KOPT-K1 (cell line): ENCODE measurements at regions not wholly inside any gene's neighbourhood (a gene's known extent, or its start where the extent isn't known, plus 50 kb on each side); places are given as distances from the start of the nearest gene placed in this dataset.

Experiments
- H3K27ac ChIP-seq: fragments of 200-600 bp; sonication (generic); 2 replicates; pipeline ENCODE4 v1.5.1; 2016; ENCODE audit warnings: antibody characterized with exemption, mild to moderate bottlenecking, low read depth, low read length; ENCODE audit not compliant: poor library complexity, severe bottlenecking
- H3K36me3 ChIP-seq: fragments of 200-600 bp; sonication (generic); 2 replicates; pipeline ENCODE4 v1.5.1; 2017; ENCODE audit warnings: antibody characterized with exemption, mild to moderate bottlenecking, low read length, moderate library complexity; ENCODE audit not compliant: insufficient read depth
- H3K9me3 ChIP-seq: fragments of 200-600 bp; sonication (generic); 2 replicates; pipeline ENCODE4 v1.5.1; 2017; ENCODE audit warnings: antibody characterized with exemption, low read length, mild to moderate bottlenecking; ENCODE audit not compliant: insufficient read depth, poor library complexity, severe bottlenecking

DNA sequence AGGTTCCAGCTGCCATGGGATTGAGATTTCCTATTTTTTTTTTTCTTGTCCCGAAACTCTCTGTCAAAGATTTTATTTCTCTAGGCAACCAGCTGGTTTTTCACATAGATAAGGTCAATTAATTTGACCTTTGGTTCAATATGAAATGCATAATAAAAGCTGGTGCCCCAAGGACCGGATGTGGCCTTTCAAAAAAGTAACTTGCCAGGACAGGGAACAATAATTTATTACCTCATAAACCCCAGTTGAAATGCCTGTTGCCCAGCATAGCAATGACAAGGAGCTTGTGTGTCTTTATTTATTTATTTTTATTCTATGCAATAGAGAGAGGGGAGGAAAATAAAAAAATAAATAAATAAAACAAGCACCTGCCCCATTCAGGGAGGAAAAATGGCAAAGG lies 472.7 kb downstream of the KCNJ2 start:
- H3K9me3 ChIP-seq: no peaks in the 10 kb centered on the region
- no peak overlapping the region for H3K27ac ChIP-seq
- H3K36me3 ChIP-seq: no peaks in the 10 kb centered on the region

DNA sequence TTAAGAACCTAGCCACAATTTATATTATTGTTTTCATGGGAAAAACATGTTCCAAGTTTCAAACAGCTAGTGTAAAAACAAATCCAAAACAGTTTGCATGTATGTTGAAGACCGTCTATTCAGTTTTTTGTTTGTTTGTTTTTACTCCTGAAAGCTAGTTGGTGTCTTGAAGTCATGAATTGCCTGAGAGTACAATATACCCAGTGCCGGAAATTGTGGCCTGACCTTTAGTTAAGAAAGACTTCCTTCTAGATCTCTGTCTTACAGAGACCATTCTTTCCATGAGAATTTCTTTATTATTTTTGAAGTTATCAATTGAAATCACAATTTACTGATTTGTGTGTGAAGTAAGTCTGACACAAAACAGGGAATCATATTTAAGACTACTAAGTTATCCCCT lies 474.8 kb downstream of the KCNJ2 start:
- Histone ChIP-seq H3K9me3 (no peaks in the 10 kb centered on the region), H3K27ac (no peak overlapping the region), H3K36me3 (no peaks in the 10 kb centered on the region)

DNA sequence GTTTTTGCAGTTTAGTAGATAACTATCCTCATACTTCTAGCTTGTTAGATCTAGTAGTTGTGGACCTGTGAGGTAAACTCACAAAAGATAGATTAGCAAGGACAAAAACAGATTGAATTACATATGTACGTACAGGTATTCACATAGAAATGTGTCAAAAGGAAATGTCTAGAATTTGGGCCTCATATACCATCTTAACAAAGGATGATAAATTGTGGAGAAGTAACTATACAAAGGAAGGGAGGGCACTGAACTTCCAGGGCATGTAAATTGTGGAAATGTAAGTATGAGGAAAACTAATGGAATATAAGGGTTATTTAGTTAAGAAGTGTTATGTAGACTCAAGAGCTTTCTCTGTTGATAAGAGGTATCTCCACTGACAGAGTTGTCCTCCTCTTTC lies 477.3 kb downstream of the KCNJ2 start:
- no peaks in the 10 kb centered on the region for H3K36me3 ChIP-seq
- no peaks in the 10 kb centered on the region for H3K9me3 ChIP-seq
- no peak overlapping the region for H3K27ac ChIP-seq

DNA sequence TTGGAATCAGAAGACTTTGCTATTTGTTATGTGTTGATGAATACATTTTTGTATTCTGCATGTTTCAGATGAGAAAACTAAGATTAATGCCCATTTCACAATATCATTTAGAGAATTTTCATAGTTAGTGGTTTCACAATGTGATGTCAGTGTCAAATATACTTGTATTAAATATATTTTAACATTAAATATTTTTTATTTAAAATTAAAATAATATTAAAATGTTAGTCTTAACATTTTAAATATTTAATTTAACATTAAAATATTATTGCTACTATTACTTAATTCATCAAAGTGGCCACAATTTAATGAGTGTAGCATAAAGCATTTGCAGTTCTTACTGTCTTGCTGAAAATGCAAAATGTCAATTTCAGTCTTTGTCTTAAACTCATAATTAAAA lies 478.8 kb downstream of the KCNJ2 start:
- Histone ChIP-seq H3K9me3 (no peaks in the 10 kb centered on the region), H3K36me3 (no peaks in the 10 kb centered on the region), H3K27ac (no peak overlapping the region)

- Histone ChIP-seq H3K9me3 (no peaks in the 10 kb centered on the region), H3K36me3 (no peaks in the 10 kb centered on the region), H3K27ac (no peak overlapping the region)
Measured at GRCh38 chr17:70653850-70654249, 484.5 kb downstream of the KCNJ2 start.

DNA sequence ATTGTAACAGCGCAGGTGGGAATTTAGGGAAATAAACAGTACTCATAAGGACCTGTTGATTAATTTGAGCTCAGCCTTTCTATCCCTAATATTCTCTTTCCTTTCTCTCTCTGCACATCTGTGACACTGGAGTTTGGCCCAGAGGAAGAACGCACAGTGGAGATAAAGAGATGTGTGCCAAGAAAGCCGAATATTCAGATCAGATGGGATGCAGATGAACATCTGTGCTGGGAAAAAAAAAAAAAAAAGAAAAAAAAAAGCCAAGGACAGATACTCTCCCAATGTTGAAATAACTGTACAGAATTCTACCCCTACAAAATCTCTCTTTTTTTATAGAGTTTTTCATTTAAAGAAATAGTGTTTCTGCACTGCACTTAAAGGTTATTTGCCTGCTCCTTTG lies 485.4 kb downstream of the KCNJ2 start:
- Histone ChIP-seq H3K27ac (no peak overlapping the region), H3K36me3 (no peaks in the 10 kb centered on the region), H3K9me3 (no peaks in the 10 kb centered on the region)

DNA sequence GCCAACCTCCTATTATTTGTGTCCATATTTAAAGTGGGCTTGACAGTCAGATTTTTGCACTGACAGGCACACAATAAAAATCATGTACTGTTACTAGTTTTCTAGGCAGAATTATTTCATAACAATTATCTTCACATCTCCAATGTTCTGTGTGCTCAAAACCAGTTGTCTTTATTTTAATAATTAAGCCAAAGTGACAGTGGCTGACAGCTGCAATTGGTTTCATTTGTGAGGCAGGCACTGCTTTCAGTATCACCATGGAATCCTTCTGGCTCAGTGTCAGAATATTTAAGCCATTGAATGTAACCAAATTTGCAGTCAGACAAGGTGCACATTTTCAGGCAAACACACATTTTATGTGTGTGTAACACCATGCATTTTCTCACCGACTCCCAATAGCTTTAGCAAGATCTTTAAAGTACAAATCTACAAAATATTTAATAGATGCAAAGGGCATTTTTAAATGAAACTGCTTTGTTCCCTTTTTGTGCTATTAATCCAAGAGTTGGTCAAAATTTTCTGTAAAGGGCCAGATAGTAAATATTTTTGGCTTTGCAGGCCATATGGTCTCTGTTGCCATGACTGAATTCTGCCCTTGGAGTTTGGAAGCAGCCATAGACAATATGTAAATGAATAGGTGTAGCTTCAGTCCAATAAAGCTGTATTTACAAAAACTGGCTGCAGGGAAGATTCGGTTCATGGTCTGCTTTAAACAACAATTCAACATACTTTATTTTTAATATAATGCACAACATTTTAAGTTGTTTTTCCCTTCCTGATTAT lies 486.0 kb downstream of the KCNJ2 start:
- Histone ChIP-seq H3K36me3 (no peaks in the 10 kb centered on the region), H3K9me3 (no peaks in the 10 kb centered on the region), H3K27ac (no peak overlapping the region)

GRCh38 chr17:70658317-70658716 lies 489.0 kb downstream of the KCNJ2 start:
- H3K36me3 ChIP-seq: no peaks in the 10 kb centered on the region
- no peaks in the 10 kb centered on the region for H3K9me3 ChIP-seq
- no peak overlapping the region for H3K27ac ChIP-seq

DNA sequence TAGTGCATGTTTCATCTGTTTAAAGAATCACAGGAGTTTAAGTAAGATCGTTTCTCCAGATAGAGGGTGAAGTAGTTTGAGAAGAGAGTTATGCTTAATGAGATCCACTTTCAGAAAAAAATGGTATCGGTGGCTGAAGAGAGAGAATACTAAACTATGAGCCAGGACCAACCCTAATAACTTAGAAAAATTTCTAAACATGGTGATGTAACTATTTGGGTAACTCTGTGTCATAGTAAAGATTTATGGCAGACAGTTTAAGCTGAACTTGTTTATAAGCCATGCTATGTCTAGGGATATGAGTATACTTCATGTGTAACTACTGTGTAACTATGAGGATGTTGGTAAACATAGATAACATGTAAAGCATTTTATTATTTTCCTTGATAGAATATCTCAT lies 489.5 kb downstream of the KCNJ2 start:
- H3K27ac ChIP-seq: no peak overlapping the region
- H3K36me3 ChIP-seq: no peaks in the 10 kb centered on the region
- H3K9me3 ChIP-seq: no peaks in the 10 kb centered on the region

DNA sequence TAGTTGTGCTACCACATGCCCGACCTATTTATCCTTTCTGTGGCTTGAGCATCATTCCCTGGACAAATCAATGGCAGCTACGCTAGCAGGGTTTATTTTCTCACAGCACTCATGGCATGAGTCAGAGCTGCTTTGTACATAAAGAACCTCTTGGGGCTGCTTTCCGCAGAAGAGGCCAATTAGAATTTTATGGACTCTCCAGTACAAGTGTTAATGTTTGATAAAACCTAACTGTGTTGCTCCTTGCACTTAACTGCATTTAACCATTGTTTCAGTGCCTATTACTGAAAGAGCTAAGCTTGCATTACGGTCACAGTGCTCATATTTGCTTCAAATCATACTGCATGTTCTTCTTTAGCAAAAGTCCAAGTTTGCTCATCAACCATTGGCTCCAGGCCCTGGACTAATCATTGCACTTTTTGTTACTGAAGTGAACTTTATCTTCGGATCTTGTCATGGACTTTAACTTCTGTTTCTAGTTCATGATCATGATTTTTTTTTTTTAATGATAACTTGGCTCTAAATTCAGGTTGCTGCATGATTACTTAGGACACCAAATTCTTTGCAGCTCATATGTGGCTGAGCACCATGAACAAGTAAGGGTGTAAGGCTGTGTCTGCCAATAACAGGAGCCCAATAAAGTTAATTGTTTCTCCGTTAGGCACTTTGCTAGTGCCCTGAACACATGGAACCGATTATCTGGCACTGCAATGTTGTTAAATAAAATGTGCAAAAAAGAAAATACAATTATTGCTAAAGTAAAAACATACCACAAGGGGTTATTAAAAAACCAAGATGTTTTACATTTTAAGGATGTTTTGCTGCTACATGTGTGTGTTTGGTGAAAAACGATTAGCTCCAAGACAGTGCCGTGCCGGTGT lies 492.2 kb downstream of the KCNJ2 start:
- H3K9me3 ChIP-seq: no peaks in the 10 kb centered on the region
- no peak overlapping the region for H3K27ac ChIP-seq
- no peaks in the 10 kb centered on the region for H3K36me3 ChIP-seq

DNA sequence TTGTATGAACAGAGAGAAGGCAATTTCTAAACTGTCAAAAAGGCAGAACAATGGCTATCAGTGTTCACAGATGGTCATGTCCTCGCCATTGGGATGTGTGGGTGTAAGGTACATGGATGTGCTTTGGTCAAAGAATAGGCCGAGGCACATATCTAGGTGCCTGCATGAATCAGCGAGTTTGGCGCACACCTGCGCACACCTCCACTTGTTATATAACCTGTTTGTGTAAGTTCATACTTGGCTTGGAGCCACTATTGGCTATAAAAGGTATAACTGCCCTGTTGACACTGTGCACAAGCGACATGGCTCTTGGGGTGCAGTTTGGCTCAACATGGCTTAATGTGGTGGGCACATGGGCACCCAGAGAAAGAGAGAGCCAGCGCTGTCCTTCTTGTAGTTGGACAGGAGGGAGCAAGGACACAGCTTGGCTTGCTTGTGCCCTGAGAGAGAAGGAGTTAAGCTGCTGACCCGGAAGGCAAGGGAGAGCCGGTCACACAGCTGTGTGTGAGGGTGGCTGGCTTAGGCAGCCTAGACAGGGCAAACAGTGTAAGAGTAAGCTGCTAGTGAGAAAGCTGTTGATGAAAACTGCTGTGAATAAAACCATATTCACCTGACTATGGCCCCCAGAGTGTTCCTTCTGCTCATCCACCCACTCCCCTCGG lies 499.1 kb downstream of the KCNJ2 start:
- Histone ChIP-seq H3K27ac (no peak overlapping the region), H3K36me3 (no peaks in the 10 kb centered on the region), H3K9me3 (no peaks in the 10 kb centered on the region)

DNA sequence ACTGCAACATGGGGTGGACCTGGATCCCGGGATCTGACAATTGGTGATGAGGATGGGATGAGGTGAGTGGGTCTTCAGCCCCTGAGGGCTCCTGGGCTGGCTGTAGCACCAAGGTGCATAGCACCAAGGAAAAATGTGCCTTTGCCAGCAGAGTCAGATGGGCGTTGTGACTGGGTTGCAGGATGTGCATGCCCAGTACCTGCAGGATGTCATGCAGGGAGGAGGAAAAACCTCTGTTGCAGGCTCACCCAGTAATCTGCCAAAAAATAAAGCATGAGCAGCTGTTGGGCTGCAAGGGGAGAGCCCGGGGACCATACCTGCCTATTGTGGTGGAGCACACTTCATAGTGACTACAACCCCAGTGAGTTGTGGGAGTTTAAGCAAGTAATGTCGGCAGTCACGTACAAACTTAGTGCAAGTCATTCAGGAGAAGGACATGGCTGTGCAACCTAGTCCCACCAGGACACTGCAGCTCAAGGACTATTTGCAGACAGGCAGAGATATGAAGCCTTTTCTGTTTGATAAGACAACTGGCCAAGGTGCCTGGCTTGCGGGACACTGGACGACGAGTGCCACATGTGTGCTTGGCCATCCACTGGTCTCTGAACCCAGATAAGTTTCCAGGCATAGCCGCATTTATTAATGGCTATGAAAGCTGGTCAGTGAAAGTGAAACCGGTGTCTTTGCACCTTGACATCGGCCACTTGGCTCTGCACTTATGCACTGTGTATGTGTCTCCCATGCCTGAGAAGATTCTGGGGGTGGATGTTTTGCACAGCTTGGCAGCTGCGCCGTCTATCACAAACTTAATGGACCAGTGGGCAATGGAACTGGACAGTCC lies 499.8 kb downstream of the KCNJ2 start:
- H3K27ac ChIP-seq: no peak overlapping the region
- H3K9me3 ChIP-seq: no peaks in the 10 kb centered on the region
- H3K36me3 ChIP-seq: no peaks in the 10 kb centered on the region

DNA sequence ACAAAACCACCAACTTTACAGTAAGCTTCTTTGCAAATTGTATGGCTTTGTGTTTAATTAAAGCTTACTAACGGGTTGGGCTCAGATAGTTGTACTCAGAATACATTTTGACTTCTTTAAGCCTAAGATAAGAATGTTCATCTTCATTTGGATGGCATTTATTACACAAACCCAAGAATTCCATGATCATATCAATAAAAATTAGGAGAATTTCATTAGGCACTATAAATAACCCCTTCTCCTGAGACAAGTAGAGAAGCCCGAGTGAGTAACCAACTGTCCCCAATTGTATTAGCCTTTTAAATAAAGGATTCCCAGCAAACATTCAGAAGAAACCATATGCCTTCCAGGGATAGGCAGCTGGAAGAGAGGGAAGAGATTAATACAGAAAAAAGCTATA lies 504.7 kb downstream of the KCNJ2 start:
- Histone ChIP-seq H3K36me3 (no peaks in the 10 kb centered on the region), H3K9me3 (no peaks in the 10 kb centered on the region), H3K27ac (no peak overlapping the region)

DNA sequence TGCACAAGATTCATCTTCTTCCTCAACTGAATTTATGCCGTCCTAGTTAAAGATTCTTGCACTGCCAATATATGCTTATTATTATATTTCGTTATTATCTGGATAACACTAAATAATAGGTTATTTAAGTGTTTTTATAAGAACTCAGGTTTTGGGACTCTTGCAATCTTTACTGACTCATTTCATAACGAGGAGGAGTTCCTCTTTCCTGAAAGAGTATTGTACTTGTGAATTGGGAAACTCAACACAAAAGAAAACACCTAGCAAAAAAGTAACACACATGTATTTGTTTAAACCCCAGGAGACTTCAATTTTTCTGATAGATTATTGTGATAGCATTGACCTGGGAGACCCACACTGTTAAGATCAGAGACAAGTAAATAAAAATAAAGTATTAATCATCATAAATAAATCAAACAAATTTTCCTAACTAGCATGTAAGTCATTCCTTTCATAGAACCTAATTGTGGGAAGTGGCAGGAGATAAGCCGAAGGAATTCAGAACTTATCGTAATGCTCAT lies 505.8 kb downstream of the KCNJ2 start:
- H3K36me3 ChIP-seq: no peaks in the 10 kb centered on the region
- no peak overlapping the region for H3K27ac ChIP-seq
- no peaks in the 10 kb centered on the region for H3K9me3 ChIP-seq
